PC-9 (cell line): ENCODE measurements at regions not wholly inside any gene's neighbourhood (a gene's known extent, or its start where the extent isn't known, plus 50 kb on each side); places are given as distances from the start of the nearest gene placed in this dataset.

Experiments
- CTCF ChIP-seq: fragments of 200-600 bp; sonication (generic); conservative IDR thresholded peaks from 2 replicates; pipeline ENCODE4 v1.6.1; 2017; ENCODE audit warnings: mixed run types, antibody characterized with exemption, mild to moderate bottlenecking, moderate library complexity
- EZH2 ChIP-seq: fragments of 200-600 bp; sonication (generic); IDR thresholded peaks from 2 replicates; pipeline ENCODE4 v1.8.0; 2017; ENCODE audit warnings: antibody characterized with exemption, low read depth

GRCh38 chrX:65586491-65586890 lies 51.9 kb upstream of the LAS1L start:
- no peak for TF ChIP-seq CTCF
- TF ChIP-seq EZH2, result no peak
